PC-9 (cell line): ENCODE measurements at regions not wholly inside any gene's neighbourhood (a gene's known extent, or its start where the extent isn't known, plus 50 kb on each side); places are given as distances from the start of the nearest gene placed in this dataset.

Experiments used
- BruUV-seq: library from RNA; stranded (reverse); fragments of 400-500 nt; replicated peaks from 2 replicates; lab custom pipeline; 2021; lab: Mats Ljungman, UMichigan
- CTCF ChIA-PET: fragments of 300-600 bp; sonication (Branson Sonifier 250); formaldehyde crosslinking; loops from one replicate; lab custom pipeline; 2022; ENCODE audit warnings: antibody characterized with exemption; lab: Charles Lee
- POLR2A ChIA-PET: fragments of 300-600 bp; sonication (Branson Sonifier 250); formaldehyde crosslinking; loops from one replicate; lab custom pipeline; 2022; ENCODE audit warnings: antibody characterized with exemption; ENCODE audit not compliant: unreplicated experiment; lab: Charles Lee
- DNase-seq, 2 experiments: peaks; one replicate each; pipeline versions ENCODE4 v3.0.0 to v3.0.0-alpha.2; 2015 to 2022; ENCODE audit warnings: mixed read lengths in 1 of 2
- H2AFZ ChIP-seq: fragments of 200-600 bp; sonication (generic); 2 replicates; pipeline ENCODE4 v1.8.1; 2017; ENCODE audit warnings: antibody characterized with exemption
- H3F3A ChIP-seq: fragments of 200-600 bp; sonication (generic); 2 replicates; pipeline ENCODE4 v1.8.1; 2017; ENCODE audit warnings: antibody characterized with exemption, mild to moderate bottlenecking, low read depth; ENCODE audit not compliant: insufficient read depth
- H3K27ac ChIP-seq: fragments of 200-600 bp; sonication (generic); 2 replicates; pipeline ENCODE4 v1.6.1; 2016; ENCODE audit warnings: mixed run types
- H3K27me3 ChIP-seq: fragments of 200-600 bp; sonication (generic); 2 replicates; pipeline ENCODE4 v1.6.1; 2016; ENCODE audit warnings: low read depth, mixed run types; ENCODE audit not compliant: insufficient read depth
- H3K36me3 ChIP-seq: fragments of 200-600 bp; sonication (generic); 2 replicates; pipeline ENCODE4 v1.6.1; 2016; ENCODE audit warnings: low read depth, mixed run types
- H3K4me1 ChIP-seq: fragments of 200-600 bp; sonication (generic); replicated peaks from 2 replicates; pipeline ENCODE4 v1.6.1; 2016; ENCODE audit warnings: mixed run types; ENCODE audit not compliant: insufficient read depth
- H3K4me2 ChIP-seq: fragments of 200-600 bp; sonication (generic); 2 replicates; pipeline ENCODE4 v1.6.1; 2017; ENCODE audit warnings: mixed run types
- H3K4me3 ChIP-seq: fragments of 200-600 bp; sonication (generic); 2 replicates; pipeline ENCODE4 v1.6.1; 2016; ENCODE audit warnings: mixed run types
- H3K79me2 ChIP-seq: fragments of 200-600 bp; sonication (generic); 2 replicates; pipeline ENCODE4 v1.6.1; 2017; ENCODE audit warnings: low read depth, mixed run types
- H3K9me2 ChIP-seq: fragments of 200-600 bp; sonication (generic); 2 replicates; pipeline ENCODE4 v1.8.1; 2017; ENCODE audit warnings: mild to moderate bottlenecking; ENCODE audit not compliant: insufficient read depth
- H3K9me3 ChIP-seq: fragments of 200-600 bp; sonication (generic); 2 replicates; pipeline ENCODE4 v1.8.1; 2016; ENCODE audit warnings: low read depth; ENCODE audit not compliant: insufficient read depth
- H4K20me1 ChIP-seq: fragments of 200-600 bp; sonication (generic); 2 replicates; pipeline ENCODE4 v1.8.1; 2017; ENCODE audit not compliant: insufficient read depth
- CTCF ChIP-seq: fragments of 200-600 bp; sonication (generic); conservative IDR thresholded peaks from 2 replicates; pipeline ENCODE4 v1.6.1; 2017; ENCODE audit warnings: mixed run types, antibody characterized with exemption, mild to moderate bottlenecking, moderate library complexity
- EZH2 ChIP-seq: fragments of 200-600 bp; sonication (generic); IDR thresholded peaks from 2 replicates; pipeline ENCODE4 v1.8.0; 2017; ENCODE audit warnings: antibody characterized with exemption, low read depth
- intact Hi-C: fragments of 100-400 bp; cut with micrococcal nuclease; formaldehyde crosslinking; loops from one replicate; pipeline ENCODE4 v1.10.0; 2022; ENCODE audit not compliant: unreplicated experiment

GRCh38 chr2:196256585-196256984, 85.2 kb upstream of the STK17B start:
- ChIA-PET CTCF (no interaction called here), POLR2A (no interaction called here)
- DNase-seq, result no peak
- Histone ChIP-seq H2AFZ (no peak overlapping the region), H3K27ac (no peak overlapping the region), H3K9me2 (no peaks in the 10 kb centered on the region), H3K9me3 (no peaks in the 10 kb centered on the region), H4K20me1 (no peaks in the 10 kb centered on the region), H3K4me1 (peaks cover 10% of the 10 kb centered on the region; the same call in 1 of the 2 replicates), H3K27me3 (no peaks in the 10 kb centered on the region), H3K79me2 (no peaks in the 10 kb centered on the region), H3K4me2 (no peak overlapping the region), H3F3A (no peaks in the 10 kb centered on the region), H3K4me3 (no peak overlapping the region), H3K36me3 (no peaks in the 10 kb centered on the region)
- BruUV-seq, result no TSS peak
- intact Hi-C loops, result no loop called here
- TF ChIP-seq EZH2 (no peak), CTCF (no peak)

GRCh38 chr2:196257086-196257485, 85.7 kb upstream of the STK17B start:
- intact Hi-C loops, result no loop called here
- CTCF ChIA-PET, result no interaction called here
- no peaks in the 10 kb centered on the region for H4K20me1 ChIP-seq
- no peaks in the 10 kb centered on the region for H3F3A ChIP-seq
- DNase-seq, result no peak
- H2AFZ ChIP-seq, result no peak overlapping the region
- TF ChIP-seq EZH2 (no peak), CTCF (no peak)
- POLR2A ChIA-PET, result no interaction called here
- BruUV-seq, result no TSS peak
- H3K27ac ChIP-seq, result no peak overlapping the region
- H3K9me2 ChIP-seq, result no peaks in the 10 kb centered on the region
- H3K36me3 ChIP-seq, result no peaks in the 10 kb centered on the region
- no peak overlapping the region for H3K4me2 ChIP-seq
- H3K9me3 ChIP-seq, result no peaks in the 10 kb centered on the region
- no peaks in the 10 kb centered on the region for H3K79me2 ChIP-seq
- H3K27me3 ChIP-seq, result no peaks in the 10 kb centered on the region
- H3K4me1 ChIP-seq, result peaks cover 10% of the 10 kb centered on the region; the same call in 1 of the 2 replicates
- no peak overlapping the region for H3K4me3 ChIP-seq

- Histone ChIP-seq H3K79me2 (no peaks in the 10 kb centered on the region), H3F3A (no peaks in the 10 kb centered on the region), H3K4me3 (no peak overlapping the region), H3K9me3 (no peaks in the 10 kb centered on the region), H3K36me3 (no peaks in the 10 kb centered on the region), H2AFZ (no peak overlapping the region), H3K27ac (no peak overlapping the region), H3K9me2 (no peaks in the 10 kb centered on the region), H3K4me2 (no peak overlapping the region), H4K20me1 (no peaks in the 10 kb centered on the region), H3K4me1 (peaks cover 10% of the 10 kb centered on the region; the same call in 1 of the 2 replicates), H3K27me3 (no peaks in the 10 kb centered on the region)
- DNase-seq, result no peak
- TF ChIP-seq CTCF (no peak), EZH2 (no peak)
- CTCF ChIA-PET, result no interaction called here
- POLR2A ChIA-PET, result no interaction called here
- intact Hi-C loops, result no loop called here
- BruUV-seq, result no TSS peak
Observed at GRCh38 chr2:196258407-196258806, 87.0 kb upstream of the STK17B start.
